GM19395 (cell line): ENCODE measurements at regions not wholly inside any gene's neighbourhood (a gene's known extent, or its start where the extent isn't known, plus 50 kb on each side); places are given as distances from the start of the nearest gene placed in this dataset.

Source experiments
- ATAC-seq: cut with Tn5 transposase; IDR thresholded peaks from one replicate; pipeline ENCODE4 v1.9.1; 2021; ENCODE audit warnings: mild to moderate bottlenecking, moderate library complexity; ENCODE audit not compliant: unreplicated experiment

DNA sequence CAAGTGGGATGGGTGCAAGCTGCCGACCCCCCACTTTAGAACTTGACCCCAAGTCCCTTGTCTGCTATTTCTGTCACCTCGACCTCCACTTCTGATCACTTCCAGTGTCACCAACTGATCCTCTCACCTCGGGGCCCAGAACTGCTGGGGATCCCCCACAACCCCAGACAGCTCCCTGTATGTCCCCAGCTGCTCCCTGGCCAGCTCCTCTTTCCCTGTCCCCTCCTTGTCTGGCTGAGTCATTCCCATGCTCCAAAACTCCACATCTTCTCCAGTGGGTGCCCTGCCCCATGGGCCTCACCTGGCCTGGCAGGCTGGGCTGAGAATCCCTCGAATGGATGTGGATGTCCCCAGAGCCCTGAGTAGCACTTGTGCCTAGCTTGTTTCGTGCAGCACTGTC lies 154.3 kb upstream of the PCBD1 start:
- no peak for ATAC-seq

DNA sequence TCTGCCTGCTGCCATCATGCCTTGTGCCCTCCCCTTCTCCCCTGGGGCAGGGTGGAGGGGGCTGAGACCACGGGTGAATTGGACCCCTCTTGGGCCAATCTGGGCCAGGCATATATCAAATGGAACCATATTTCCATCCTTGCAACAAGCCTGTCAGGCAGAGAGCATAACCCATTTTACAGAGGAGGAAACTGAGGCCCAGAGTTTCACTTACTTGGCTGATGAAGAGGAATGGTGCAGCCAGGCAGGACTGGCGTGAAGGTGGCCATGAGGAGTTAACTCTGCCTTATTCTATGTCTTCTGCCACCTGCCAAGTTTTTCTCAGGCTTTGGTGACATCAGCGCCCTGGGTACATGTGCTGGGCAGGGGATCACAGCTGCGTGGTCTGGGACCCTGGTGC lies 155.5 kb upstream of the PCBD1 start:
- no peak for ATAC-seq

DNA sequence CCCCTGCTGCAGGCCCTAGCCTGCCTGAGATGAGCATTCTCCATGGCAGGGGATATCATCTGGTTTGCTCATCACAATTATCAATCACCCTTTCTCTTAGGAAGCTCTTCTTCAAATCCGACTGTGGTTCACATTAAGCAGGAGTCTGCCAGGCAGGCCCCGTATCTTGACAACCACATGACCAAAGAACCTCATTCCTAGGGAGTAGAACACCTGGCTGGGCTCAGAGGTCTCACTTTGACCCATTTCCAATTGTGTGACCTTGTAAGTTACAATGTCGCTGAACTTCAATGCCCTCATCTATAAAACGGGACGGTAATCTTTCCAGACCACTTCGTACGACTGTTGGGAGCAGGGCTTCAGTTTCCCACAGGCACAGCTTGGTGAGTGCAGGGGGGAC lies 156.4 kb upstream of the PCBD1 start:
- no peak for ATAC-seq

DNA sequence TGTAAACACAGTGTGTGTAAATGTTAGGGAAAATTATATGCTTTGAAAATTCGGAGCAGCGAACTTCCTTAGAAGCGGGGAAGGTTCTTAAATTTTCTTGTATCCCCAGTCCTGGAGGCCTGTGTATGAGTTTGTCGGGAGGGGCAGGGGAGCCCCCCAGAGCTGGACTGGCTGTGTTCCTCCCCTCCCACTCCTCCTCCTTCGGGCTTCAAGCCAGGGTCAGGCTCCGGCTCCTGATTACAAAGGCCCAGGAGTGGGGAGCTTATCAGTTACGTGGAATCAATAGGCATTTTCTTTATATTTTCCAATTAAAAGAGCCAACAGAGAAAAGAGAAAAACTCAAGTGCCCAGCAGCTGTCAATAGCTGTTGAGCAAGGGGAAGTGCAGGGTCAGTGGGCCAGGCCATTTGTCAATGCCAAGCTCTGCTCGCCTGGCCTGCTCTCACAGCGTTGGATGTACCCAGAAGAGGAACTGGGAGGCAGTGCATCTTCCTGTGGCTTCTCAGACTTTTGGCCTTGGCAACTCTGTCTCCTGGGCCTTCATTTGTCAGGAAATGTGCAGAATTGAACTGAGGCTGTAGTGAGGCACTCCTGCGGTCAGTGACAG lies 156.9 kb upstream of the PCBD1 start:
- no peak for ATAC-seq

DNA sequence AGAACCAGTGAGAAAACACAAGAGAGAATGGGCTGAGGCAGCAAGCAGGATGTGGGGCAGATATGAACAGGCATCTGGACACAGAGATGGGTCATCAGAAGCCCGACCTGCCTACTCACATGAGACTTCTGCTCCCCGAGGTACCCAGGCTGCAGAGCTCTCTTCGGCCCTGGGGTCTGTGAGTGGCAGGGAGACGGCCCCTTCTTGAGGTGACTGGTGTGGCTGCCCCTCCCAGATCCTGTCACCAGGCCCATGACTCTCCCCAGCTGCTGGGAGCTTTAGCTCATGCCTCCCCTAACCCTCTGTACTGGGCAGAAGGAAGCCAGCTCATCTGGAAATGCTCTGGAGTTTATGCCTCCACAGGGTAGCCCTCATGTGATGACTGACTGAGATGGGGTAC lies 157.6 kb upstream of the PCBD1 start:
- ATAC-seq: no peak

DNA sequence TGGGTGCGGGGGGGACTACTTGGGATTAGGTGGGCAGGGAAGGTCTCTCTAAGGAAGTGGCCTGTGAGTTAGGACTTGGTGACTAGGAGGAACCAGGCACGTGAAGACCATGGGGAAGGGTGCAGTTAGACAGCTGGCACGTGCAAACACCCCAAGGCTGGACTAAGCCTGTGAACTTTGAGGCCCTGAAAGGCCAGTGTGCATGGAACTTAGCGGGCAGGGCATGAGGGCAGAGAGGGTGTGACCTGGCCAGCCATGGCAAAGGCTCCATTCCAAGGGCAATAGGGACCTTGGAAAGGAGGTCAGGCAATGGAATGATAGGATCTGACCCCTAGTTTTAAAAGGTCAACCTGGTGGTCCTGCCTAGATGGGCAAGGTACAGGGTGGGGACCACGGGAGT lies 158.4 kb upstream of the PCBD1 start:
- ATAC-seq: no peak

DNA sequence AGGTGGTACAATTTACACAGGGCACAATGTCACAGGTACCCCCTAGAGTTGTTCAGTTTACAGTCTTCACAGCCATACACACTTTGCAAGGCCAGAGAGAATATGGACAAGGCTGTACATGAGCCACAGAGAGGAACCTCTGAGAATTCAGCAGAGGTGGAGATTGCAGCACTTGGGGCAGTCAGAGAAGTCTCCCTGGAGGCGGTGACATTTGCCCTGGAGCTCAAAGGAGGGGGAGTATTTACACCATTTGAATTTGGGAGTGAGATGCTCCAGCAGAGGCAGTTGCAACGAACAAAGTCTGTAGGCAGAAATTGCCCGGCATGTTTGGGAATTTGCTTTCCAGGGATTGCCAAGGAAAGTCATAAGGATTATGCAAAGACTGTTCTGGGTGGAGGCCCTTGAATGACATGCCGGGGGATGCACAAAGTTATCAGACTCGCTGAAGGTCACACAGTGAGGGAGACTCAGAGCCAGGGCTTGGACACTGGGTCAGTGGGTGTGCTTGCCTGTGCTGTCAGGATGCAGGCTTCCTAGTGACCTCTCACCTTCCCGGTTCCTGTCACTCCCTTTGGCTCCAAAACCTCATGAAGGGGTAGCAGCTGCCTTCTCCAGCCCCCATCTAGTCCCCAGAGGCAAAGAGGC lies 160.7 kb upstream of the PCBD1 start:
- no peak for ATAC-seq

DNA sequence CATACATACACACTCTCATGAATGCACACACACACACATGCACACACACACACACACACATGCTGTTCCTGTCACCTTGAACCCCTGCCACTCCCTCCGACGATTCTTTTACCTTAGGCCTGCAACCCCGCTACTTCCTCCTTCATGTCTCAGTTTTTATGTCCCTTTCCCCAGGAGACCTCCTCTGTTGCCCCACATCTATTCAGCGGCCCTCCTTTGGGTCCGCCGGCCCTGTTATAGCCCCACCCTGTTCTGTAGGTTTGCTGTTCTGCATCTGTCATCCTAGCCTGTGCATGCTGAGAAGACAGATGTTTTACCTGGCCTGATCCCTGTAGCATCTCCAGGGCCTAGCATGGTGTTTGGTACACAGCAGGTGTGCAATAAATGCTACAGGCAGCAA lies 161.6 kb upstream of the PCBD1 start:
- ATAC-seq: no peak

DNA sequence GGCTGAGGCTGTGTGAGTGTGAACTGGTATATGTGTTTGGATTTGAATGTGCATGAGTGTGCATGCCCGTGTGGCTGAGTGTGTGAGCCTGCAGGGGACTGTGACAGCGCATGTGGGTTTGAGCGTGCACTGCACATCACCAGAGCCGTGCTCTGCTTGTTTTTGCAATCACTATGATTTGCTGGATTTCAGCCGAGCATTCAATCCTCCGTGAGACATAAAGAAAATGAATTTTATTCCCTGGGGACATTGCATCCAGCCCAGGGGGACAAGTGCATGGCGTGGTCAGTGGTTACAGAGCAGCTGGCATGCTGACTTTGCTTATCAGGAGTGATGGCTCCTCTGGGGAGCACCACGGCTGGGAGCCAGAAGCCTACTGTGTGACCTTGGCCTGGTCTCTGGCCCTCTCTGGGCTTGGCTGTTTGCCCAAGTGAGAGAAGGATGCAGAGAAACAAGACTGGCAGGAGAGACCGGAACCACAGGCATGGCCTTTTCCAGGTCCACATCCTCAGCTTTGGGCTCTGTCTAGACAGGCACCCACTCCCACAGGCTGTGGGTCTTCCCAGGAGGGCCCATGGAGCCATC lies 160.2 kb upstream of the UNC5B start:
- ATAC-seq: no peak

DNA sequence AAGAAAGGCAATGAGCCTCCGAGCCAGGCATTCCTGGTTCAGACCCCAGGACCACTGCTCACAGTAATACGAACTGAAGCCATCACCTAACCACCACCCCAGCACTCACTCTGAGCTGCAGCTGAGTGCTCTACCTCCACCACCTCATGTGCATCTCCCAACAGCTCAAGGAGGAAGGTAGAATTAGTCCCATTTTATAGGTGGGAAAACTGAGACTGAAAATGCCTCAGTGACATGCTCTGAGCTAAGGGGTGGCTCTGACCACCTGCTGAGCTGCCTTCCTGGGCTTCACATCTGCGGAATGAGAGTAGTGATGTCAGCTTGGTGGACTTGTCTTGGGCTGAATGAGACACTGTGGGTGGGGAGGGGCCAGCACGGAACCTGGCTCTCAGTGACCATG lies 159.7 kb upstream of the UNC5B start:
- no peak for ATAC-seq

DNA sequence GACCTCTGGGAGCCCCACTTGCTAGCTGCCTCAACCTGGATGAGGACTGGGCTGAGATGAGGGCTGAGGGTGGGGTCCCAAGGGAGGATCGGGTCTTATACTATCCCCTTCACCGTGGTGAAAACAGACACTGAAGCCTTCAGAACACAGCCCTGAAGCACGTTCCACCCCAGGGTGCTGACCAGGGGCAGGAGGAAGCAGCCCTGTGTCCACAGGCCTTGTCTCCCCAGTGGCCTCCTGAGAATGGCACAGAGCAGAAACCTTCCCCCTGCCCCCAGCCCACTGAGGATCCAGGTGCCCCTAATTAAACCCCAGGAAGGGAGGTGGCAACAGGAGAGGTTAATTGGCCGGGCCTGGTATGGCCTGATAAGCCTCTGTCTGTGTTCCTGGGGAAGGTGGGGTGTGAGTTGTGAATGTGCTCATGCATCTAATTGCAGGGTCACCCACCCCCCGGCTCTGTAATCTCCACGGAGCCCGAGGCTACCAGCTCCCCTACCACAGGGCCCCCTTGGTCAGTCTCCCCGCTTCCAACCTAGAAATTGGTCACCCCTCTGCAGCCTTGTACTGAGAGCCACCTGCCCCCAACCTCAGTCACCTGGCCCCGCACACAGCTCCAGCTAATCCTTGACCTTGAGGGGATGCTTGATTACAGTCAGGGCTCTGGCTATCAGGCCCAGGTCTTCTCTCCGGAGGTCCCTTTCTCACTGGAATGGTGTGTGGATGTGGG lies 159.0 kb upstream of the UNC5B start:
- ATAC-seq: no peak

DNA sequence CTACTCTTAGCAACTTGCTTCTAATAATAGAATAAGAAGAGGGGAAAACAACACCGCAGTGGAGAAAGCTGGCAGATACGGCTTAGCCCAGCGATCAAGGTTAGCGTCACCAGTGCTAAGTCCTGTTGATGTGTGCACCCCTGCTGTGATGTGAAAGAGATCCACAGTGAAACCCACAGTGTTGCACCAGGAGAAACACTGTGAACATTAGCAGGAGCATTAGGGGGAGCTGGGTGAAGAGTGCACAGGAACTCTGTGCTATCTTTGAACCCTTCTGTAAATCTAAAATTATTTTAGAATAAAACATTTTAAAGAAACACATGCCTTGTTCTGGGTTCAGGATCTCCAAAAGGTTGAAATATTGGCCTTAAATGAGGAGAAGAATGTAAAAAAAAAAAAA lies 154.1 kb upstream of the UNC5B start:
- no peak for ATAC-seq

DNA sequence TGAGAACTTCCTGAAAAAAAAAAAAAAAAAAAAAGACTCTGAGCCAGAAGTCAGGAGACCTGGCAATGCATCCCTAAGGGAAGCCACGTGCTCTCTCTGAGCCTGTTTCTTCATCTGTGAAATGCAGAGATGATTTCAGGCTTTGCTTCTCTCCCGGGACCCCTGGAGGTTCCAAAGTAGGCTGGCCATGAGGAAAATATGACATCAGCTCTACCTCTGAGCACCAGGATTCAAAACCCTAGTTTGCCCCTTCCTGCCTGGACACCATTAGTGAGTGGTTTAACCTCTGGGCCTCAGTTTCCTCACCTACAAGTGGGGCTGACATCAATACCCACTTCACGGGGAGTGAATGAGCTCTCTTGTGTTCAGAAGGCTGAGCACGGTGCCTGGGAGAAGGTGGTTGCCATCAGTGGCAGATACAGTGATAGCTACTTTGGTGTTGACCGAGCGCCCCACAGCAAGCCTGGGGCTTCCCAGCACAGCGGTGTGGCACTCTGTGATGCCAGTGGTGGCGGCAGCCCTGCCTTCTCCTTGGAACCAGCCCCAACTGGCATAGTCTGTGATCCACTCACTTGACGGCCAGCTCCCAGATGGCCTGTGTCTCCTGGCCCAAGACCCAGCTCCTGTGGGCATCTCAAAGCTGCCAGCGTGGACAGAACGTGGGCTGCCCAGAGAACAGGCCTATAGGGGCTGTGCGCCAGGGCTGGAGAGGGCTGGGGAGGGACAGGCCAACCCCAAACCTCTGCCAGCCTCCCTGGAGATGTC lies 153.1 kb upstream of the UNC5B start:
- no peak for ATAC-seq

DNA sequence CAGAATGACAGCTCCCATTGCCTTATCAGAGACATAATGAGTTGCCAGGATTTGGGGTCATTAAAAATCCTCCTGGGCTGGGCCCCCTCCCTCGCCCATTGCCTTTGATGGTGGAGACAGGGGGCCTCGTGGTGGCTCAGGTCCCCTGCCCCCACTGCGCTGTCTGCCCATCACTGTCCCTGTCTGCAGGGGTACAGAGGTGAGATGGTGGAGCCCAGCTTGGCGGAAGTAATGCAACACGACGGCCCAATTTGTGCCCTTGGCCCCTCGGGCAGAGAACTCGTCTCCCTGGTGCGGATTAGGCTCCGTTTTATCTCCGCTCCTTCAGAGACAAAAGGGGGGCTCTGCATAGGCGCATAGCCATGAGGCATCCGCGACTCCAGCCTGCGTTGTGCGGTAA lies 152.4 kb upstream of the UNC5B start:
- ATAC-seq: no peak

DNA sequence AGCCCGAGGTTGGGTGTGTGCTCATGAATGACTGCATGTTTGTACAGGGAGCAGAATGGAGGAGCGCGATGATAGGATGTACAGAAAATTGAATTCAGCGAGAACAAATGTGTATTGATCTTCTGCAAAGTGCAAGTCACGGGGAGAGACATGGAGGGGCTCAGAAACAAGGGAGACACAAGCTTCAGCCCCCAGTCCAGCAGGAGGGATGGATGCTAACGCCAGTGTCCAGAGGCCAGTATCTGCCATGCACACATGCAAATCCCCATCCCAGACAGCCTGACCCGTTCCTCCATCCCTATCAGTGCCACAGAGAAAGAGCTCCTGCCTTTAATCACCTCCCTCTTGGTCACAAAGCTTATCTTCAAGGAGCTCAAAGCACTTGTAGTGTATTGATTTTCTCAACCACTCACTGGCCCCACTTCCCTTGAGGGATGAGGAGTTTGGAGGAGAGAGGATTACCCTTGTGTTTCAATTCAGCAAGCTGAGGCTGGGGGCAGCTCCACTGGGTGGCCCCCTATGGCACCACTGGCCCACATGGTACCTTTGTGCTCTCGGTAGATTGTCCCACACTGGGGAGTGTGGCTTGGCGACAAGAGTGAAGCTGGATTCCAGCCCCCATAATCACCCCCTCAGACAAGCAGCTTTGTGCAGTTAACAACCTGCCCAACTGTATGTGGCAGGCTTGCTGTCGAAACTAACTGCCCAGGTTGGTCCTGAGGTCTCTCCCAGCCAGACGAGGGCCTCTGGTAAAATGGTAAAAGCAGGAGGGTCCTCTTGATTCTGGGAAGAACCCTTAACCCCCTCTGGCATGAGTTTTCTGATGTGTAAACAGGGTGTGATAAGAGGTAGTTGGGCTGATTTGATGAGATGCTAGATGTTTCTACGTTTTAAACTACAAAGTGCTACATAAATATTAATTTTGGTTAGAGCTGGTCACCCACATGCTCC lies 151.6 kb upstream of the UNC5B start:
- ATAC-seq: no peak

DNA sequence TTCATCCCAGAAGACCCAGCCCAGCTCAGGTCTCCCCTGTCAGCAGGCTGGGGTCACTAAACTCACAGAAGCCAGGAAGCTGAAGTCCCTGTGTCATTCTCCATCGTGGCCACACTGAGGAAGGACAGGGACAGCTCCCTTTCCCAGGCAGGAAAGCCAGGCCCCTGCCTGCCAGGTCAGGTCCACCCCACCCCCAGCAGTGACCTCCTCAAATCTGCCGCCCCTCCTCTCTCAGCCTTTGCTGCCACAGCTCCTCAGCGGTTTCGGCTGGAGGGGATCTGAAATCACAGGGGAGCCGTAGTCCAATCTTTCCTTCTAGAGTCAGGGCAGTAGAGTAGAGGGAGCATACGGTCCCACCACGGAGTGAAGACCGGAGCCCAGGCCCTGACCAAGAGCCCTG lies 150.9 kb upstream of the UNC5B start:
- ATAC-seq: no peak

DNA sequence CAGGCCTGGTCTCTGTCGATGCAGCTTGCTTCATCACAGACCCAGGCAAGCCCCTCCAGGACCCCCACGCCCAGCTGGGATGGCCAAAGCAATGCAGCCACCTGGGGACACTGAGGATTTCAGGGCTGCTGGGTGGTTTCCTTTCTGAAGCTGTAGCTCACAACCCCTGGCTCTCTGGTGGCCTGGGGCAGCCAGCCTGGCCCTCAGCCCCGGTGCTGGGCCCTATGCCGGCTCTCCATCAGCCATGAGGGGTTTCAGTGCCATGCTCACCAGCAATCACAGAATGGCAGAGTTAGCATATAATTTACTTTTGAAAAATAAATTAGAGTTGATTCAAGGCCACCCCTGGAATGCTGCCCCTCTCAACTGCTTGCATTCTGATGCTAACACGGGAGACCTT lies 150.2 kb upstream of the UNC5B start:
- no peak for ATAC-seq

DNA sequence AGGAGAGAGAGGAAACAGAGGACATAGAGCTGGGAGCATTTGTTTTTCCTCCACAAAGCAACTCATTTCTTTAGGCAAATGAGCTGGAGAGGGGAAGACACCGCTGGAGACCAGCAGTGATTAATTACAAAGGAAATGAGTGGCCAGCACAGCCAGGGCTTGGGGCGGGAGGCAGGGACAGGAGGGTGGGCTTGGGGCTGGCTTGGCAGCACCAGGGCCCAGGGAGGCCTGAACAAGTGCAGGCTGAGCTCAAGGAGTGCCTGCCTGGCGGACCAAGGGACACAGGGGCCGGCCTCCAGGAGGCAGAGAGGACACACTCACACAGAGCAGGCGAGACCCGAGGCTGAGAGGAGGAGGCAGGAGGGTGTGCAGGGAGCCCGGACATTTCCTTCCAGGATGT lies 149.0 kb upstream of the UNC5B start:
- no peak for ATAC-seq

DNA sequence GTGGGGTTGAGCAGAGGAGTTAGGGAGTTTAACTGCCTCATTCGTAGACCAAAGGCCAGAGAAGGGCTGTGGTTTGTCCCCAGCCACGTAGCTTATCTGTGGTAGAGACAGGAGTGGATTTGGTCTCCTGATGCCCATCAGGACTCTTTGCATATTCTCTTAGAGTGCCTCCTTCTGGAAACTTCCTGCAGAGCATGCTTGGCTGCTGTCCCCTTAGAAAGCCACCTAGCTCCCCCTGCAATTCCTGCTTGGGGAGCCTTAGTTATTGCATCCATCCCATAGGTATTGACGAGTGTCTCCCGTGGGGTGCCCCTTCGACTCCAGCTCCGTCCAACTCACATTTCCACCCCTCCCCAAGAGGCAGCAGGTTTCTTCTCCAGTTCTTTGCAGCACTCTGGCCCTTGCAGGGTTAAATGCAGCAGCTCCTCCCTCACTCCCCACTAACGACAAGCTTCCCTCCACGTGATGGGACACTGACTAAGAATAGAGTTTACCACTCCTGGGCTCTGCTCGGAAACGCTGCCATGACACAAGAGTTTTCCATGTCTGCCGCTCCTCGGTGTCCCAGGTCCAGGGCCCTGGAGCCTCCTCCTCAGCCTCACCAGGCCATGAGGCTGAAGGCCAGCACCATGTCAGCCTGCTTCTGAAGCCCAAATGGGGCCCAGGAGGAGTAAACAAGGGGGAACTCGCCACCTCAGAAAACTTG lies 147.8 kb upstream of the UNC5B start:
- no peak for ATAC-seq

DNA sequence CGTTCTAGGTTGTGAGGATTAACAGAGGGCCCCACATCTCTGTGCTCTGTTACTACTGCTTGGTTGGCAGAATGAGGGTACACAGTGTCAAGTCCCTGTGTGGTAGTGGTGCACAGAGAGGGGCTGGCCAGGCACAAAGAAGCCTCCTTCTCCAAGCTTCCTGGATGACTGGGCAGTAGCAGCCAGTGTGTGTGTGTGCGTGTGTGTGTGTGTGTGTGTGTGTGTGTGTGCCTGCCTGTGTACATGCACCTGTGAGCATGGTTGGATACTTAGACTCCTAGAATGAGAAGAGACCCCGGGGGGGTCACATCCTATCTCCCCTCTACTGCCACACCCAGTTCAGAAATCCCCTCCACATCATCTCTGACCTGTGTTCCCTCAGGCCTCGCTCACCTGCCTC lies 146.7 kb upstream of the UNC5B start:
- no peak for ATAC-seq
